ENCODE measurements at regions not wholly inside any gene's neighbourhood (a gene's known extent, or its start where the extent isn't known, plus 50 kb on each side); places are given as distances from the start of the nearest gene placed in this dataset.

DNA sequence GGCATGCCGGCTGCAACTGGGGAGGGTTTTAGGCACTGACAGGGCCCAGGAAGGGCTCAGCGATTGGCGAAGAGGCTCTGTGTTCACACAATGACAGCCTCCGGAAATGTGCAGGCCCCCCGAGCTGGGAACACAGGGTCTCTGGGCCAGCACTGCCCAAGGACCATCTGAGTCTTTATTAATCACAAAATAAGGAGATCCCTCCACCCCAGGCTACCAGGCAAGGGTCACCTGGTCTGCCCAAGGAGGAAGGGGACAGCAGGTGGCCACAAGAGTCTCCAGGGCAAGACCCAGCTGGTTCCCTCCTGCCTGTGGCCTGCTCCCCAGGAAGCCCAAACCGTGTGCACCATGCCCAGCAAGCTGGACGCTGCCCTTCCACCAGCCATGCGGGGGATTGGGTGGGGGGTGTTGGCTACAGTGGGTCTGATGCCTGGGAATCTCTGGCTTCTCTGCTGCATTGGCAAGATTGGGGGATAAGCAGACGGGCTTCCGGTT, 52.1 kb upstream of the TNRC6C start:
- CTCF ChIA-PET (ENCODE audit: partially characterized antibody), result interaction anchor here (1.1 to 4.0 kb wide), 3 partner anchors 14 to 378 kb away, joined by 3 to 21 read pairs (median 17); no protein-coding TSS in a partner anchor
- Histone ChIP-seq H3K23ac (ENCODE audit: insufficient read length) (no peak overlapping the region), H3K9me3 (ENCODE audit: insufficient read depth in 2 of 2, low read depth in 1 of 2, low read length in 1 of 2) (no peaks in the 10 kb centered on the region), H4K91ac (replicated peaks; ENCODE audit: insufficient read length, low read length) (no peak overlapping the region), H3K36me3 (ENCODE audit: control insufficient read depth in 2 of 4, insufficient read depth in 4 of 4, low read length in 3 of 4) (no peaks in the 10 kb centered on the region), H2BK15ac (ENCODE audit: low read length) (no peak overlapping the region), H3K4me3 (ENCODE audit: extremely low read depth in 1 of 4, insufficient read depth in 2 of 4, low read depth in 3 of 4, low read length in 4 of 4) (no peak overlapping the region), H2BK12ac (ENCODE audit: low read depth, low read length) (no peak overlapping the region), H3K56ac (replicated peaks; ENCODE audit: insufficient read length, low read depth, low read length) (no peak overlapping the region), H3K4ac (replicated peaks; ENCODE audit: insufficient read length, low read depth, low read length) (no peak overlapping the region), H3K27ac (ENCODE audit: low read depth, low read length) (no peak overlapping the region), H3K27me3 (replicated peaks in 1 of 4; ENCODE audit: control insufficient read depth in 3 of 4, extremely low read depth in 1 of 4, insufficient read depth in 3 of 4, low read length in 3 of 4) (0 out of 7 replicates have a peak, but pooled peaks cover 0 to 2% (median 0%) of the 10 kb centered on the region in 4 experiments), H4K8ac (ENCODE audit: extremely low read depth, insufficient read depth, low read length) (no peak overlapping the region; the same call in 1 of the 2 replicates), H3K23me2 (ENCODE audit: low read depth, low read length) (peaks cover 1% of the 10 kb centered on the region; the same call in 1 of the 2 replicates), H2AK5ac (ENCODE audit: low read depth, low read length) (no peak overlapping the region), H4K5ac (ENCODE audit: insufficient read length, low read depth, low read length) (no peak overlapping the region), H3K18ac (ENCODE audit: extremely low read depth, low read length) (no peak overlapping the region), H4K20me1 (replicated peaks in 1 of 2; ENCODE audit: control insufficient read depth in 1 of 2, insufficient read depth in 2 of 2, low read length in 2 of 2) (no peaks in the 10 kb centered on the region), H3K14ac (ENCODE audit: insufficient read length) (no peak overlapping the region), H3K9ac (replicated peaks in 1 of 4; ENCODE audit: extremely low read depth in 1 of 4, low read depth in 3 of 4, low read length in 3 of 4) (no peak overlapping the region), H2BK120ac (replicated peaks; ENCODE audit: low read depth, low read length) (no peak overlapping the region), H3K79me1 (ENCODE audit: low read depth, low read length) (no peaks in the 10 kb centered on the region), H3K4me2 (ENCODE audit: insufficient read depth in 1 of 2, low read depth in 2 of 2, low read length in 2 of 2) (no peak overlapping the region), H2AFZ (ENCODE audit: low read length) (no peak overlapping the region), H3K4me1 (replicated peaks in 1 of 4; ENCODE audit: control insufficient read depth in 3 of 4, insufficient read depth in 4 of 4, low read length in 3 of 4) (peaks cover 0 to 8% (median under 1%) of the 10 kb centered on the region in 4 experiments; a peak in 3 of 7 replicates), H2BK20ac (ENCODE audit: low read length) (no peak overlapping the region), H2BK5ac (ENCODE audit: low read depth, low read length) (no peak overlapping the region), H3K79me2 (ENCODE audit: control insufficient read depth in 1 of 2, insufficient read depth in 2 of 2, low read length in 2 of 2) (no peaks in the 10 kb centered on the region)
- no peak for FAIRE-seq
- POLR2A ChIA-PET (ENCODE audit: partially characterized antibody), result interaction anchor here (1.0 kb wide), 1 partner anchor 52 kb away, joined by 3 read pairs; the partner anchor contains the start of gene TNRC6C
- WGBS, 2 experiments (ENCODE audit: extremely low coverage in 1 of 2, insufficient coverage in 1 of 2, insufficient read length in 1 of 2, insufficient replicate concordance in 2 of 2, low coverage in 1 of 2, low lambda C conversion rate in 2 of 2, missing lambda C conversion rate in 1 of 2), result 79% methylated on average over 10 of the region's 10 CpGs; no CpG with 5 or more reads in 1 of the 2 experiments
- no peak for DNase-seq (ENCODE audit: low read depth in 1 of 2, low spot score in 2 of 2)
- TF ChIP-seq SIRT6 (IDR thresholded peaks at IDR 0.05; ENCODE audit: low read length) (no peak), CBX8 (IDR thresholded peaks at IDR 0.05; ENCODE audit: borderline replicate concordance, low read depth, low read length) (no peak), POU5F1 (IDR thresholded peaks at IDR 0.05; ENCODE audit: low read depth, low read length) (no peak), POLR2A (IDR thresholded peaks at IDR 0.05; ENCODE audit: control extremely low read depth in 1 of 2, low read depth in 2 of 2, low read length in 2 of 2) (no peak), EGR1 (IDR thresholded peaks at IDR 0.05; ENCODE audit: borderline replicate concordance, low read depth, low read length) (no peak), FOSL1 (IDR thresholded peaks at IDR 0.05; ENCODE audit: insufficient read depth, low read depth, low read length) (no peak), CHD2 (IDR thresholded peaks at IDR 0.05; ENCODE audit: low read length) (no peak), CBX5 (IDR thresholded peaks at IDR 0.05; ENCODE audit: low read depth, low read length) (no peak), JUN (IDR thresholded peaks at IDR 0.05; ENCODE audit: low read depth, low read length) (no peak), TAF7 (optimal IDR thresholded peaks at IDR 0.05; ENCODE audit: borderline replicate concordance, low read depth, low read length) (no peak)
- TF ChIP-seq, protein P1, sequence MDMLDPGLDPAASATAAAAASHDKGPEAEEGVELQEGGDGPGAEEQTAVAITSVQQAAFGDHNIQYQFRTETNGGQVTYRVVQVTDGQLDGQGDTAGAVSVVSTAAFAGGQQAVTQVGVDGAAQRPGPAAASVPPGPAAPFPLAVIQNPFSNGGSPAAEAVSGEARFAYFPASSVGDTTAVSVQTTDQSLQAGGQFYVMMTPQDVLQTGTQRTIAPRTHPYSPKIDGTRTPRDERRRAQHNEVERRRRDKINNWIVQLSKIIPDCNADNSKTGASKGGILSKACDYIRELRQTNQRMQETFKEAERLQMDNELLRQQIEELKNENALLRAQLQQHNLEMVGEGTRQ (IDR thresholded peaks at IDR 0.05; ENCODE audit: low read length), result no peak
- TF ChIP-seq, protein P2, sequence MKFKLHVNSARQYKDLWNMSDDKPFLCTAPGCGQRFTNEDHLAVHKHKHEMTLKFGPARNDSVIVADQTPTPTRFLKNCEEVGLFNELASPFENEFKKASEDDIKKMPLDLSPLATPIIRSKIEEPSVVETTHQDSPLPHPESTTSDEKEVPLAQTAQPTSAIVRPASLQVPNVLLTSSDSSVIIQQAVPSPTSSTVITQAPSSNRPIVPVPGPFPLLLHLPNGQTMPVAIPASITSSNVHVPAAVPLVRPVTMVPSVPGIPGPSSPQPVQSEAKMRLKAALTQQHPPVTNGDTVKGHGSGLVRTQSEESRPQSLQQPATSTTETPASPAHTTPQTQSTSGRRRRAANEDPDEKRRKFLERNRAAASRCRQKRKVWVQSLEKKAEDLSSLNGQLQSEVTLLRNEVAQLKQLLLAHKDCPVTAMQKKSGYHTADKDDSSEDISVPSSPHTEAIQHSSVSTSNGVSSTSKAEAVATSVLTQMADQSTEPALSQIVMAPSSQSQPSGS (IDR thresholded peaks at IDR 0.05; ENCODE audit: low read length), result no peak
